Karpas-422 (cell line): ENCODE measurements at regions not wholly inside any gene's neighbourhood (a gene's known extent, or its start where the extent isn't known, plus 50 kb on each side); places are given as distances from the start of the nearest gene placed in this dataset.

Experiments
- DNase-seq: peaks from one replicate; pipeline ENCODE4 v3.0.0-alpha.2; 2015
- H2AFZ ChIP-seq: fragments of 200-600 bp; sonication (generic); 2 replicates; pipeline ENCODE4 v1.6.1; 2014; ENCODE audit warnings: antibody characterized with exemption, low read length, mixed read lengths
- H3K27ac ChIP-seq: fragments of 200-600 bp; sonication (generic); 2 replicates; pipeline ENCODE4 v1.5.1; 2014; ENCODE audit warnings: mild to moderate bottlenecking, low read length, moderate library complexity
- H3K27me3 ChIP-seq: fragments of 200-600 bp; sonication (generic); 2 replicates; pipeline ENCODE4 v1.6.1; 2014; ENCODE audit warnings: low read length, mixed read lengths
- H3K36me3 ChIP-seq: fragments of 200-600 bp; sonication (generic); 2 replicates; pipeline ENCODE4 v1.6.1; 2014; ENCODE audit warnings: low read length, mixed read lengths; ENCODE audit not compliant: insufficient read depth
- H3K4me1 ChIP-seq: fragments of 200-600 bp; sonication (generic); 2 replicates; pipeline ENCODE4 v1.6.1; 2014; ENCODE audit warnings: mild to moderate bottlenecking, low read length, mixed read lengths
- H3K4me2 ChIP-seq: fragments of 200-600 bp; sonication (generic); 2 replicates; pipeline ENCODE4 v1.6.1; 2014; ENCODE audit warnings: low read length, low read depth, mild to moderate bottlenecking; ENCODE audit not compliant: poor library complexity, severe bottlenecking
- H3K4me3 ChIP-seq: fragments of 200-600 bp; sonication (generic); 2 replicates; pipeline ENCODE4 v1.5.1; 2014; ENCODE audit warnings: mild to moderate bottlenecking, antibody characterized with exemption, low read length, mixed read lengths
- H3K79me2 ChIP-seq: fragments of 200-600 bp; sonication (generic); 2 replicates; pipeline ENCODE4 v1.6.1; 2014; ENCODE audit warnings: mild to moderate bottlenecking, low read length, mixed read lengths
- H3K9ac ChIP-seq: fragments of 200-600 bp; sonication (generic); 2 replicates; pipeline ENCODE4 v1.6.0; 2014; ENCODE audit warnings: low read length
- H3K9me2 ChIP-seq: fragments of 200-600 bp; sonication (generic), shearing (Covaris generic); replicated peaks from 2 replicates; pipeline ENCODE4 v1.6.0; 2014; ENCODE audit warnings: mild to moderate bottlenecking, low read length, moderate library complexity; ENCODE audit not compliant: insufficient read depth
- H3K9me3 ChIP-seq: fragments of 300-700, 200-600 bp; sonication (generic); 2 replicates; pipeline ENCODE4 v1.6.1; 2014; ENCODE audit warnings: low read length, mixed read lengths
- H4K20me1 ChIP-seq: fragments of 200-600 bp; sonication (generic); 2 replicates; pipeline ENCODE4 v1.6.1; 2014; ENCODE audit warnings: mild to moderate bottlenecking, antibody characterized with exemption, low read length, low read depth; ENCODE audit not compliant: insufficient read depth

DNA sequence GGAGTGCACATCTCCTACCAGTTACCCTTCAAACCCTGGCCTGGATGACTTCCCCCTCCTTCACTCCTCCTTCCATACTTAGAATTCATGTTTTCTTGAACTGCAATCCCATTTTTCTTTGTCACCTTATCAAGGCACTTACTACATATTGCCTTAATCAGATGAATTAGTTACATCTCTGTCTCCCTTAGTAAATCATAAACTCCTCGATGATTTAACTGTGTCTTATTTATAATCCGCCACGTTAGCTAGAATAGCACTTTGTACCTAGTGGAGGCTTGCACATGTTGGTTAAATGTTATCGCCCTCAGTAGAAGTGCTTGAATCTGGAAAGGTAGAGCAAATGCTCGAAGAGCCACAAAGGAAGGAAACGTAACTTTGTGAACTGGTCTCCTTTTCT is 94.7 kb upstream of the RAB11FIP2 start:
- Histone ChIP-seq H3K27ac (no peak overlapping the region), H3K9ac (no peak overlapping the region)

DNA sequence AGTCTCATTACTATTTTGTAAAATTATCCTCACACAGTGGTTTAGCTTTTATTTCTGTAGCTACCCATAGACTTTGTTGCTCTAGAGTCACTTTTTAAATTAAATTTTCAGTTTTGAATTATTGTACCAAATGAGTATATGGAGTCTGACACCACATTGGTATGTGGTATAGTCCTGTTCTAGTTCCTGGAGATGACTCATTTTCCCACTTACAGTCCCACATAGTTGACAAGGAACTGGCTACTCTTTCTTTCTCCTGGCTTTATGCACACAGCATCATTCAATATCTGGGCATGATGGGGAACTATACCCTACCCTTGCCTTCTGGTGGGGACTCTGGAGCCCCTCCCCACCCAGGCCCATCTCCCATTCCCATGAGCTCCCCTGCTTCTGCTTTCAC is 92.6 kb upstream of the RAB11FIP2 start:
- Histone ChIP-seq H3K4me2 (no peak overlapping the region), H3K27ac (no peak overlapping the region), H4K20me1 (no peaks in the 10 kb centered on the region), H3K9me3 (no peaks in the 10 kb centered on the region), H3K27me3 (no peaks in the 10 kb centered on the region), H2AFZ (no peak overlapping the region), H3K4me1 (no peaks in the 10 kb centered on the region), H3K4me3 (no peak overlapping the region), H3K9ac (no peak overlapping the region), H3K9me2 (no peaks in the 10 kb centered on the region), H3K36me3 (no peaks in the 10 kb centered on the region), H3K79me2 (no peaks in the 10 kb centered on the region)
- DNase-seq = no peak

More for the DNA sequence above, 94.7 kb upstream of the RAB11FIP2 start:
- Histone ChIP-seq H3K79me2 (no peaks in the 10 kb centered on the region), H3K9me3 (no peaks in the 10 kb centered on the region), H4K20me1 (no peaks in the 10 kb centered on the region), H3K4me2 (no peak overlapping the region), H3K4me1 (no peaks in the 10 kb centered on the region), H2AFZ (no peak overlapping the region), H3K9me2 (no peaks in the 10 kb centered on the region), H3K4me3 (no peak overlapping the region), H3K27me3 (no peaks in the 10 kb centered on the region), H3K36me3 (no peaks in the 10 kb centered on the region)
- no peak for DNase-seq

- Histone ChIP-seq H3K9ac (no peak overlapping the region), H3K79me2 (no peaks in the 10 kb centered on the region), H3K4me2 (no peak overlapping the region), H3K4me3 (no peak overlapping the region), H3K36me3 (no peaks in the 10 kb centered on the region), H2AFZ (no peak overlapping the region), H3K9me3 (no peaks in the 10 kb centered on the region), H3K27ac (no peak overlapping the region), H3K27me3 (no peaks in the 10 kb centered on the region), H4K20me1 (no peaks in the 10 kb centered on the region), H3K4me1 (no peaks in the 10 kb centered on the region), H3K9me2 (no peaks in the 10 kb centered on the region)
- no peak for DNase-seq
These were observed 81.9 kb upstream of the RAB11FIP2 start for GRCh38 chr10:118128675-118129074.

GRCh38 chr10:118118716-118119115 is 72.0 kb upstream of the RAB11FIP2 start:
- no peak overlapping the region for H3K27ac ChIP-seq
- no peak overlapping the region for H2AFZ ChIP-seq
- H3K27me3 ChIP-seq = no peaks in the 10 kb centered on the region
- no peak overlapping the region for H3K4me3 ChIP-seq
- H3K4me1 ChIP-seq = no peaks in the 10 kb centered on the region
- no peaks in the 10 kb centered on the region for H4K20me1 ChIP-seq
- H3K9me3 ChIP-seq = no peaks in the 10 kb centered on the region
- no peaks in the 10 kb centered on the region for H3K9me2 ChIP-seq
- H3K79me2 ChIP-seq = no peaks in the 10 kb centered on the region
- H3K4me2 ChIP-seq = no peak overlapping the region
- H3K36me3 ChIP-seq = no peaks in the 10 kb centered on the region
- H3K9ac ChIP-seq = no peak overlapping the region
- no peak for DNase-seq

- Histone ChIP-seq H3K36me3 (no peaks in the 10 kb centered on the region), H3K9ac (no peak overlapping the region), H3K9me2 (no peaks in the 10 kb centered on the region), H3K27me3 (no peaks in the 10 kb centered on the region), H3K4me3 (no peak overlapping the region), H3K9me3 (no peaks in the 10 kb centered on the region), H4K20me1 (no peaks in the 10 kb centered on the region), H3K4me1 (no peaks in the 10 kb centered on the region), H2AFZ (no peak overlapping the region), H3K27ac (no peak overlapping the region), H3K4me2 (no peak overlapping the region), H3K79me2 (no peaks in the 10 kb centered on the region)
- DNase-seq = no peak
These were observed 70.1 kb upstream of the RAB11FIP2 start for GRCh38 chr10:118116715-118117449.

DNA sequence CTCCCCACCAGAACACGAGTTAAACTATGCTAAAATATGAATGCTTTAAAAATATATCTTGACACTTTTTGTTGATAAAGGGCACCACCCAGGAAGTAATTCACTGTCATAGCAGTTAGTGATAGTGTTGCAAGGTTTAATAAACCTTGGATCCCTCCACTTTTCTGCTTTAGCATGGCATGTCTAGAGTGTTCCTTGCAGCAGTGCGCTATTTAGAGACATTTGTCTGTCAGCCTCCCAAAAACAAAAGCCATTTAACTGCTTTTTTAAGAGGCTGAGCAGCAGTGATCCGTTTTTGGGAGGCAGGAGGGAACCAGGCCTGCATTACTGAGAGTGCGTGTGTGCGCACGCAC is 69.6 kb upstream of the RAB11FIP2 start:
- Histone ChIP-seq H3K4me3 (no peak overlapping the region), H3K27ac (no peak overlapping the region), H2AFZ (no peak overlapping the region), H4K20me1 (no peaks in the 10 kb centered on the region), H3K36me3 (no peaks in the 10 kb centered on the region), H3K79me2 (no peaks in the 10 kb centered on the region), H3K4me1 (no peaks in the 10 kb centered on the region), H3K9ac (no peak overlapping the region), H3K27me3 (no peaks in the 10 kb centered on the region), H3K9me3 (no peaks in the 10 kb centered on the region), H3K9me2 (no peaks in the 10 kb centered on the region), H3K4me2 (no peak overlapping the region)
- no peak for DNase-seq

DNA sequence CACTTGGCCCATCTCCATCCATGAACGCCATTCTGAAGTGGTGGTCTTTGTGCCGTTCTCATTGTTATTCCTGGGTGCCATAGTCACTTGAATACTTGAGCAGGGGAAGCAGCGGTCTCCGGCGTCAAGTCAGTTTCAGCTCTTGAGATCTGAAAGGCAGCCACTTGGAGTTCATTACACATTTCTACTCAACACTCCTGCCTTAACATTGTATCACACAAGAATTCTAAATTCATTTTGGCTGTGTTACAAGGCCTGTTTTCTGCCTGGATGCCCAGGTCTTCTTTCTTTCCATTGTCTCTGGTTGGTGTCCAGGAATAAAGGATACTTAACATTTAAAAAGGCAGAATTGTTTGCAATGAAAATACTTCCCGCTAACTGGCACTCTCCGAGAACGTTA is 69.0 kb upstream of the RAB11FIP2 start:
- no peak for DNase-seq
- Histone ChIP-seq H4K20me1 (no peaks in the 10 kb centered on the region), H2AFZ (no peak overlapping the region), H3K9ac (no peak overlapping the region), H3K36me3 (no peaks in the 10 kb centered on the region), H3K27me3 (no peaks in the 10 kb centered on the region), H3K9me3 (no peaks in the 10 kb centered on the region), H3K4me3 (no peak overlapping the region), H3K79me2 (no peaks in the 10 kb centered on the region), H3K27ac (no peak overlapping the region), H3K4me1 (no peaks in the 10 kb centered on the region), H3K9me2 (no peaks in the 10 kb centered on the region), H3K4me2 (no peak overlapping the region)

DNA sequence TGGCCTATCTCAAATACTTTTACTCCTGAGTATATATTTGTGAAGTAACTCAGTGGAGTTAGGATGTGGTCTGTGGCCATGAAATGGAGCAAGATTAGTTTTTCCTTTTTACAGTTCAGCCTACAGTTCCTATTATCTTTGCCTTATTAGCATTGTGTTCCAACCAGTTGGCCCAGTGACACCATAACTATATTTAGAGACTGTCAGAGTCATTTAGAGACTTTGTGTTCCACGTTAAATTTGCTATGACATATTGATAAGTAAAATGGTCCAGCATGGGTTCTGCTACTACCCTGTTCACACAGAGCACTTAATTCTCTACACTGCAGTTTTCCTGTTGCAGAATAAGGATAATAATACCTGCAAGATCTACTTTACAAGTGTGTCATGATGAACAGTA is 68.3 kb upstream of the RAB11FIP2 start:
- Histone ChIP-seq H3K4me1 (no peaks in the 10 kb centered on the region), H3K9me3 (no peaks in the 10 kb centered on the region), H3K79me2 (no peaks in the 10 kb centered on the region), H3K4me2 (no peak overlapping the region), H3K4me3 (no peak overlapping the region), H4K20me1 (no peaks in the 10 kb centered on the region), H2AFZ (no peak overlapping the region), H3K9ac (no peak overlapping the region), H3K36me3 (no peaks in the 10 kb centered on the region), H3K27me3 (no peaks in the 10 kb centered on the region), H3K9me2 (no peaks in the 10 kb centered on the region), H3K27ac (no peak overlapping the region)
- DNase-seq = no peak
